Esophagus muscularis mucosa (tissue), 4 donors: ENCODE measurements at regions not wholly inside any gene's neighbourhood (a gene's known extent, or its start where the extent isn't known, plus 50 kb on each side); places are given as distances from the start of the nearest gene placed in this dataset.

Experiments used
- DNase-seq: peaks from one replicate; pipeline ENCODE4 v3.0.0-alpha.2; 2017; ENCODE audit errors: extremely low spot score
- H3K27ac ChIP-seq, 4 donors: fragments of 200-600 bp; sonication (generic); replicated peaks in 1 of 4; 1 replicate in 3 of 4; 2 replicates in 1 of 4; pipeline ENCODE4 v1.5.1; 2016 to 2019; ENCODE audit warnings: mild to moderate bottlenecking in 1 of 4
- H3K27me3 ChIP-seq, 4 donors: fragments of 200-600 bp; sonication (generic); one replicate each; pipeline versions ENCODE4 v1.5.1 to v1.6.0; 2016 to 2019
- H3K36me3 ChIP-seq, 4 donors: fragments of 200-600 bp; sonication (generic); one replicate each; pipeline ENCODE4 v1.5.1; 2016 to 2019
- H3K4me1 ChIP-seq, 4 donors: fragments of 200-600 bp; sonication (generic); one replicate each; pipeline ENCODE4 v1.5.1; 2016 to 2019
- H3K4me3 ChIP-seq, 4 donors: fragments of 200-600 bp; sonication (generic); 1 replicate in 2 of 4; 2 replicates in 2 of 4; pipeline ENCODE4 v1.5.1; 2016 to 2019; ENCODE audit warnings: mild to moderate bottlenecking in 4 of 4, moderate library complexity in 1 of 4
- H3K9me3 ChIP-seq, 4 donors: fragments of 200-600 bp; sonication (generic); 1 replicate in 3 of 4; 2 replicates in 1 of 4; pipeline ENCODE4 v1.5.1; 2016 to 2019
- EP300 ChIP-seq: sonication (generic); formaldehyde crosslinking; IDR thresholded peaks from one replicate; pipeline ENCODE4 v1.6.1; 2017; ENCODE audit warnings: antibody characterized with exemption
- POLR2A ChIP-seq: fragments of 450-650 bp; IDR thresholded peaks from one replicate; pipeline ENCODE4 v1.6.1; 2017; ENCODE audit warnings: antibody characterized with exemption, moderate library complexity, mild to moderate bottlenecking, low read depth
- POLR2AphosphoS5 ChIP-seq, 2 donors: sonication (generic); formaldehyde crosslinking; IDR thresholded peaks; one replicate each; pipeline ENCODE4 v1.6.1; 2017; ENCODE audit warnings: antibody characterized with exemption in 2 of 2
- WGBS: methylation state at CpG from one replicate; pipeline ENCODE4 v1.1.5; 2018; 5-methylcytosine and 5-hydroxymethylcytosine counted together
- intact Hi-C: fragments of 100-400 bp; cut with DNase I; formaldehyde crosslinking; loops from one replicate; pipeline ENCODE4 v1.15.1; 2023
- TF ChIP-seq, protein P1 (sequence below), 3 experiments: fragments of 200-600 bp in 2 of 3; fragments of 450-650 bp in 1 of 3; sonication (generic) in 2 of 3; IDR thresholded peaks; one replicate each; pipeline ENCODE4 v1.5.1; 2017 to 2019; ENCODE audit warnings: antibody characterized with exemption in 3 of 3, mild to moderate bottlenecking in 2 of 3, moderate library complexity in 1 of 3

DNA sequence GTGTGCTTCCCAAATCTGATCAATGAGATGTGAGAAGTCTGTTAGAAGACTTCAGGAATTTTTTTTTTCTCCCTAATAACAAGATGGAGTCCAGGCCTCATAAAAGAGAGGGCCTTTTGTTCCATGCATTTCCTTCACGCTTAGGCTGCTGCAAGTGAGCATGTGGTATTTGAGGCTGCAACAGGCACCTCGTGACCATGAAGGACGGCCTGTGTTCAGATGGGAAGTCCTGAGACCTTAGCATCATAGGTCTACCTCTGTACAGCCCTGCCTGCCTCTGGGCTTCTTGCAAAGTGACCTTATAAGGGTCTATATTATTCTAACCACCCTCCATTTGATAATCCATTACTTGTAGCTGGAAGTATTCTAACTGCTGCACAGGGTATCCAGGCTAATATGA, 86.6 kb downstream of the BOD1 start:
- TF ChIP-seq POLR2AphosphoS5 (IDR thresholded peaks at IDR 0.05) (no peak), POLR2A (no peak), EP300 (no peak)
- TF ChIP-seq, protein P1, sequence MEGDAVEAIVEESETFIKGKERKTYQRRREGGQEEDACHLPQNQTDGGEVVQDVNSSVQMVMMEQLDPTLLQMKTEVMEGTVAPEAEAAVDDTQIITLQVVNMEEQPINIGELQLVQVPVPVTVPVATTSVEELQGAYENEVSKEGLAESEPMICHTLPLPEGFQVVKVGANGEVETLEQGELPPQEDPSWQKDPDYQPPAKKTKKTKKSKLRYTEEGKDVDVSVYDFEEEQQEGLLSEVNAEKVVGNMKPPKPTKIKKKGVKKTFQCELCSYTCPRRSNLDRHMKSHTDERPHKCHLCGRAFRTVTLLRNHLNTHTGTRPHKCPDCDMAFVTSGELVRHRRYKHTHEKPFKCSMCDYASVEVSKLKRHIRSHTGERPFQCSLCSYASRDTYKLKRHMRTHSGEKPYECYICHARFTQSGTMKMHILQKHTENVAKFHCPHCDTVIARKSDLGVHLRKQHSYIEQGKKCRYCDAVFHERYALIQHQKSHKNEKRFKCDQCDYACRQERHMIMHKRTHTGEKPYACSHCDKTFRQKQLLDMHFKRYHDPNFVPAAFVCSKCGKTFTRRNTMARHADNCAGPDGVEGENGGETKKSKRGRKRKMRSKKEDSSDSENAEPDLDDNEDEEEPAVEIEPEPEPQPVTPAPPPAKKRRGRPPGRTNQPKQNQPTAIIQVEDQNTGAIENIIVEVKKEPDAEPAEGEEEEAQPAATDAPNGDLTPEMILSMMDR (IDR thresholded peaks at IDR 0.05) = no peak
- Histone ChIP-seq H3K27me3 (no peaks in the 10 kb centered on the region), H3K4me3 (no peak overlapping the region), H3K36me3 (no peaks in the 10 kb centered on the region), H3K4me1 (no peaks in the 10 kb centered on the region), H3K27ac (no peak overlapping the region), H3K9me3 (no peaks in the 10 kb centered on the region)
- peak; percentile 90 for DNase-seq
- intact Hi-C loops = no loop called here
- 88% methylated on average over 3 of the region's 3 CpGs for WGBS

DNA sequence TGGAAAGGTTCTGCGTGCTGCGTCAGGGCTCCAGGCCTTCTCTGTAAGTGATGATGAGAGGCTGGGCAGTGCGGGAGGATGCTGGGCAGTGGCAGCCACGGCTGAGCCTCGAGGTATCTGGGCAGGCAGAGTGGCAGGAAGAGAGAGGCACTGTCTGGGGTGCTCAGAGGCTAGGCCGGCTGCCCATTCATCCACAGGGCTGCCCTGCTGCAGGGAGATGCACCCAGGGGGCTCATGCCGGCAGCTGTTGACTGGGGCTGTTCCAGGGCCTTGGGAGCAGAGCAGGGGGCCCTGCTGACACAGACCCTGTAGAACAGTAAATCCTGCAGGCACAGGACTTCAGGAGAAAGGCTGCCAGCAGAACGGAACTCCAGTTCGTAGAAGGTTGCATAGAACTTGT, 88.8 kb downstream of the BOD1 start:
- no peak for TF ChIP-seq EP300
- no peak for TF ChIP-seq POLR2AphosphoS5 (IDR thresholded peaks at IDR 0.05)
- TF ChIP-seq, protein P1 (IDR thresholded peaks at IDR 0.05) = no peak
- H3K36me3 ChIP-seq = no peaks in the 10 kb centered on the region
- intact Hi-C loops = no loop called here
- H3K9me3 ChIP-seq = no peaks in the 10 kb centered on the region
- H3K27ac ChIP-seq = no peak overlapping the region
- H3K4me1 ChIP-seq = peaks cover 0 to 4% (median 0%) of the 10 kb centered on the region in 4 donors
- H3K27me3 ChIP-seq = no peaks in the 10 kb centered on the region
- WGBS = 82% methylated on average over 9 of the region's 9 CpGs
- no peak overlapping the region for H3K4me3 ChIP-seq
- peak; percentile 47 for DNase-seq

DNA sequence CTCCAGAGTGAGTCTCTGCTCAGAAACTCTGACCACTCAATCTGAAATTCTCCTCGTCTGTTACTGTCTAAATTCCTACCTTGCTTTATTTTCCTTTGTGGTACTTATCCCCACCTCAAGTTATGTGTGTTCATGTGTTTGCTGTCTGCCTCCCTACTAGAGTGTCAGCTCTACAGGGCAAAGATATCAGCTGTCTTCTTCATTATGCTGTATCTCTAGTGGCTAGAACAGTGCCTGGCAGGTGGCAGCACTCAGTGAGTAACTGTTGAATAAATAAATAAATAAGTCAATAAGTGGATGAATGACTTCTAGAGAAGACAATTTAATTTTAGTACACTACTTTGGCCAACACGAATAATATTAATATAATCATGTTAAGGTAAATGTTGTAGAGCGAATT, 92.3 kb downstream of the BOD1 start:
- intact Hi-C loops = no loop called here
- 73% methylated on average over 3 of the region's 3 CpGs for WGBS

DNA sequence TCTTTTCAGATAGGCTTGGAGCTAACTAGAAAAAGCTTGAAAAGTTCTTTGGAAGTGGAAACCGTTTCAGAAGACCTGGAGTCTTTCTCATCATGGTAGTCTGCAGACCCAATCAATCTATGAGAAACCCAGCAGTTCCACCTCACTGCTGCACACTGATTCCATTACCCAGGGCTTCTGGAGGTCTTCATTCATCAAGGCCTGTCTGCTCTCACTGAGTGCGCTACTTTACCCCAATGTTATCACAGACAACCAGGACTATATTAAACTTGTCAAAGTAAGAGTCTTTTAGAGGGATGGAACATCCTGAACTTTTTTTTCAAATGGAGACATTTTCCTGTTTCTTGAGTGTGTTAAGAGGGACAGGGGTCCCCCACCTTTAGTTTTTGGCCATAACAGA, 93.1 kb downstream of the BOD1 start:
- H3K4me1 ChIP-seq = peaks cover 0 to 4% (median 0%) of the 10 kb centered on the region in 4 donors
- intact Hi-C loops = no loop called here
- H3K4me3 ChIP-seq = no peak overlapping the region
- 71% methylated on average over 2 of the region's 2 CpGs for WGBS
- no peaks in the 10 kb centered on the region for H3K27me3 ChIP-seq
- no peaks in the 10 kb centered on the region for H3K36me3 ChIP-seq
- DNase-seq = peak; percentile 78
- no peaks in the 10 kb centered on the region for H3K9me3 ChIP-seq
- no peak overlapping the region for H3K27ac ChIP-seq
- TF ChIP-seq EP300 (no peak), POLR2AphosphoS5 (IDR thresholded peaks at IDR 0.05) (no peak), POLR2A (no peak)
- TF ChIP-seq, protein P1 (IDR thresholded peaks at IDR 0.05) = no peak

More for the DNA sequence above, 92.3 kb downstream of the BOD1 start:
- peaks cover 0 to 4% (median 0%) of the 10 kb centered on the region in 4 donors for H3K4me1 ChIP-seq
- H3K27ac ChIP-seq = no peak overlapping the region
- no peak for TF ChIP-seq POLR2AphosphoS5 (IDR thresholded peaks at IDR 0.05)
- TF ChIP-seq POLR2A = no peak
- no peak for TF ChIP-seq EP300
- TF ChIP-seq, protein P1 (IDR thresholded peaks at IDR 0.05) = no peak
- H3K4me3 ChIP-seq = no peak overlapping the region
- no peaks in the 10 kb centered on the region for H3K36me3 ChIP-seq
- peak; percentile 37 for DNase-seq
- no peaks in the 10 kb centered on the region for H3K27me3 ChIP-seq
- no peaks in the 10 kb centered on the region for H3K9me3 ChIP-seq

- TF ChIP-seq EP300 = no peak
- TF ChIP-seq, protein P1 (IDR thresholded peaks at IDR 0.05) = no peak
- TF ChIP-seq POLR2AphosphoS5 (IDR thresholded peaks at IDR 0.05) = no peak
- no peak for TF ChIP-seq POLR2A
- 78% methylated on average over 1 of the region's 1 CpG for WGBS
Measured at GRCh38 chr5:173522518-173522917, 93.9 kb downstream of the BOD1 start.

More at GRCh38 chr5:173522518-173522917, 93.9 kb downstream of the BOD1 start:
- Histone ChIP-seq H3K9me3 (no peaks in the 10 kb centered on the region), H3K27me3 (no peaks in the 10 kb centered on the region), H3K36me3 (no peaks in the 10 kb centered on the region), H3K27ac (no peak overlapping the region), H3K4me1 (peaks cover 0 to 4% (median 0%) of the 10 kb centered on the region in 4 donors), H3K4me3 (no peak overlapping the region)
- DNase-seq = peak; percentile 29
- intact Hi-C loops = no loop called here
